SK-N-DZ (cell line): ENCODE measurements at regions not wholly inside any gene's neighbourhood (a gene's known extent, or its start where the extent isn't known, plus 50 kb on each side); places are given as distances from the start of the nearest gene placed in this dataset.
"Not testable (repeated sequence)": the region's sequence is repeated elsewhere in the genome, so short reads cannot be mapped to it uniquely, and the experiment has no call there.

ENCODE experiments used
- DNase-seq: peaks from one replicate; pipeline ENCODE4 v3.0.0-alpha.2; 2015; ENCODE audit warnings: low spot score

GRCh38 chr4:3926969-3927755 is 161.0 kb downstream of the ADRA2C start:
- not testable (repeated sequence) for DNase-seq

- DNase-seq, result not testable (repeated sequence)
Measured at GRCh38 chr4:3929431-3929830, 163.2 kb downstream of the ADRA2C start.

GRCh38 chr4:3932734-3933133 is 166.5 kb downstream of the ADRA2C start:
- DNase-seq, result not testable (repeated sequence)

- not testable (repeated sequence) for DNase-seq
Measured at GRCh38 chr4:3935406-3935805, 169.2 kb downstream of the ADRA2C start.

- DNase-seq, result no peak
Measured at GRCh38 chr4:3936184-3936583, 170.0 kb downstream of the ADRA2C start.

- DNase-seq, result not testable (repeated sequence)
Measured at GRCh38 chr4:3937849-3938562, 171.8 kb downstream of the ADRA2C start.

GRCh38 chr4:3938676-3939075 is 172.5 kb downstream of the ADRA2C start:
- DNase-seq, result not testable (repeated sequence)

- not testable (repeated sequence) for DNase-seq
Measured at GRCh38 chr4:3939954-3940591, 173.9 kb downstream of the ADRA2C start.

GRCh38 chr4:3941735-3942522 is 175.7 kb downstream of the ADRA2C start:
- DNase-seq, result not testable (repeated sequence)

- DNase-seq, result peak; percentile 22
Measured at GRCh38 chr4:3942569-3942971, 176.4 kb downstream of the ADRA2C start.

GRCh38 chr4:3943051-3943450 is 176.9 kb downstream of the ADRA2C start:
- DNase-seq, result not testable (repeated sequence)

- no peak for DNase-seq
Measured at GRCh38 chr4:3945511-3946290, 179.5 kb downstream of the ADRA2C start.

GRCh38 chr4:3946553-3946952 is 180.4 kb downstream of the ADRA2C start:
- DNase-seq, result not testable (repeated sequence)

- DNase-seq, result not testable (repeated sequence)
Measured at GRCh38 chr4:3947761-3948160, 181.6 kb downstream of the ADRA2C start.

- DNase-seq, result not testable (repeated sequence)
Measured at GRCh38 chr4:3948210-3948609, 182.0 kb downstream of the ADRA2C start.

- DNase-seq, result peak; percentile 21
Measured at GRCh38 chr4:3949916-3950315, 183.7 kb downstream of the ADRA2C start.

- not testable (repeated sequence) for DNase-seq
Measured at GRCh38 chr4:3952443-3953139, 186.4 kb downstream of the ADRA2C start.

- DNase-seq, result not testable (repeated sequence)
Measured at GRCh38 chr4:3953140-3953489, 186.9 kb downstream of the ADRA2C start.

- DNase-seq, result peak; percentile 72
Measured at GRCh38 chr4:3954540-3955320, 188.5 kb downstream of the ADRA2C start.
